ENCODE measurements at regions not wholly inside any gene's neighbourhood (a gene's known extent, or its start where the extent isn't known, plus 50 kb on each side); places are given as distances from the start of the nearest gene placed in this dataset.

DNA sequence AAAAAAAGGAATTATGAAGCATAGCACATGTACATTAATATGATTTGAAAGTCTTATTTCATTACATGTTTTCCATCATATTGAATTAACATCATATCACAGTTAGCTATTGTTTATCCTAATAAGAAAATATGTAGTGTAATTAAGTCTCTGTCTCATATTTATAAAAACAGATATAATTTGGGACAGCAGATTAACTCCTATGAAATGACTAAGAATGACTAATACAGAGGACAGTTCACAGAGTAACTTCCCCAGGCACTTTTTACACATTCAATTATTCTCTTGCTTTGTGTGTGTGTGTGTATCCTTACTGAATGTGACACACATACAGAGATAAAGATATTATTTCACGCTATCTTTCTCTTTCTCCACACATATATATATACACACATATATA lies 2400.9 kb upstream of the C9orf72 start:
- TF ChIP-seq, protein P1, sequence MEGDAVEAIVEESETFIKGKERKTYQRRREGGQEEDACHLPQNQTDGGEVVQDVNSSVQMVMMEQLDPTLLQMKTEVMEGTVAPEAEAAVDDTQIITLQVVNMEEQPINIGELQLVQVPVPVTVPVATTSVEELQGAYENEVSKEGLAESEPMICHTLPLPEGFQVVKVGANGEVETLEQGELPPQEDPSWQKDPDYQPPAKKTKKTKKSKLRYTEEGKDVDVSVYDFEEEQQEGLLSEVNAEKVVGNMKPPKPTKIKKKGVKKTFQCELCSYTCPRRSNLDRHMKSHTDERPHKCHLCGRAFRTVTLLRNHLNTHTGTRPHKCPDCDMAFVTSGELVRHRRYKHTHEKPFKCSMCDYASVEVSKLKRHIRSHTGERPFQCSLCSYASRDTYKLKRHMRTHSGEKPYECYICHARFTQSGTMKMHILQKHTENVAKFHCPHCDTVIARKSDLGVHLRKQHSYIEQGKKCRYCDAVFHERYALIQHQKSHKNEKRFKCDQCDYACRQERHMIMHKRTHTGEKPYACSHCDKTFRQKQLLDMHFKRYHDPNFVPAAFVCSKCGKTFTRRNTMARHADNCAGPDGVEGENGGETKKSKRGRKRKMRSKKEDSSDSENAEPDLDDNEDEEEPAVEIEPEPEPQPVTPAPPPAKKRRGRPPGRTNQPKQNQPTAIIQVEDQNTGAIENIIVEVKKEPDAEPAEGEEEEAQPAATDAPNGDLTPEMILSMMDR (IDR thresholded peaks at IDR 0.05; ENCODE audit: low read depth, low read length, poor library complexity, severe bottlenecking): no peak
- no peak for TF ChIP-seq EZH2phosphoT487 (IDR thresholded peaks at IDR 0.05; ENCODE audit: borderline replicate concordance, low read length)

All from DOHH2 (cell line).